Vagina (tissue), 2 donors: ENCODE measurements at regions not wholly inside any gene's neighbourhood (a gene's known extent, or its start where the extent isn't known, plus 50 kb on each side); places are given as distances from the start of the nearest gene placed in this dataset.

Experiments
- DNase-seq, 2 donors: peaks; one replicate each; pipeline ENCODE4 v3.0.0-alpha.2; 2017; ENCODE audit errors: extremely low spot score in 2 of 2
- H3K27ac ChIP-seq: fragments of 200-600 bp; sonication (generic); one replicate; pipeline ENCODE4 v1.5.1; 2019
- H3K27me3 ChIP-seq: fragments of 200-600 bp; sonication (generic); one replicate; pipeline ENCODE4 v1.5.1; 2019
- H3K36me3 ChIP-seq, 2 donors: fragments of 200-600 bp; sonication (generic); one replicate each; pipeline ENCODE4 v1.5.1; 2017 to 2019
- H3K4me1 ChIP-seq: fragments of 200-600 bp; sonication (generic); one replicate; pipeline ENCODE4 v1.5.1; 2019
- H3K4me3 ChIP-seq, 2 donors: fragments of 200-600 bp; sonication (generic); 1 replicate in 1 of 2; 2 replicates in 1 of 2; pipeline ENCODE4 v1.5.1; 2016 to 2019
- H3K9me3 ChIP-seq: fragments of 200-600 bp; sonication (generic); one replicate; pipeline ENCODE4 v1.5.1; 2019
- POLR2A ChIP-seq, 2 donors: fragments of 450-650 bp; IDR thresholded peaks; one replicate each; pipeline ENCODE4 v1.6.1; 2017; ENCODE audit warnings: antibody characterized with exemption in 2 of 2, mild to moderate bottlenecking in 2 of 2, moderate library complexity in 2 of 2
- POLR2AphosphoS5 ChIP-seq, 2 donors: sonication (generic); formaldehyde crosslinking; IDR thresholded peaks; one replicate each; pipeline ENCODE4 v1.9.0; 2017; ENCODE audit warnings: antibody characterized with exemption in 2 of 2, mild to moderate bottlenecking in 2 of 2, low read depth in 1 of 2; ENCODE audit not compliant: insufficient read depth in 1 of 2
- intact Hi-C: fragments of 100-400 bp; cut with DNase I; formaldehyde crosslinking; loops from one replicate; pipeline ENCODE4 v1.15.1; 2023
- TF ChIP-seq, protein P1 (sequence below), 3 experiments: fragments of 450-650 bp in 2 of 3; fragments of 200-600 bp in 1 of 3; sonication (generic) in 1 of 3; IDR thresholded peaks; one replicate each; pipeline ENCODE4 v1.5.1; 2017 to 2019; ENCODE audit warnings: antibody characterized with exemption in 3 of 3, mild to moderate bottlenecking in 2 of 3, moderate library complexity in 2 of 3

DNA sequence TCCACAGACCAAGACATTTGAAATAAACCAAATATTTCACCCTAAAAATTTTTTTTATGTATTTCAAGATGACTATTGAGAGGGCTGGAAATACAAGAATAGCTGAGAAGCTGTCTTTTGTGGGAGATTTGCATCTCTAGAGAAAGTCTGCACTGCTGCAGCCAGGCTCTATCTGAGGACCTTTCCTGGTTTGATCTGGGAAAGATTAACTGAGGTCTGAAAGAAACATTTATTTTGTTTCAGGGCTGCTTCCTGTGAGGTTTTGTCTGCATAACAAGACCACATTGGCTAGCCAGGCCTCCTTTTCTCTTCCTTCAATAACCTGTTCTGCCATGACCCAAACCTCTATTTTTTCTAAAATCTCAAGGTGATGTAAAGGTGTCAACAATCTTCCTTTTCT, 117.5 kb upstream of the ARHGEF26 start:
- TF ChIP-seq POLR2A (IDR thresholded peaks at IDR 0.05) = no peak
- TF ChIP-seq, protein P1, sequence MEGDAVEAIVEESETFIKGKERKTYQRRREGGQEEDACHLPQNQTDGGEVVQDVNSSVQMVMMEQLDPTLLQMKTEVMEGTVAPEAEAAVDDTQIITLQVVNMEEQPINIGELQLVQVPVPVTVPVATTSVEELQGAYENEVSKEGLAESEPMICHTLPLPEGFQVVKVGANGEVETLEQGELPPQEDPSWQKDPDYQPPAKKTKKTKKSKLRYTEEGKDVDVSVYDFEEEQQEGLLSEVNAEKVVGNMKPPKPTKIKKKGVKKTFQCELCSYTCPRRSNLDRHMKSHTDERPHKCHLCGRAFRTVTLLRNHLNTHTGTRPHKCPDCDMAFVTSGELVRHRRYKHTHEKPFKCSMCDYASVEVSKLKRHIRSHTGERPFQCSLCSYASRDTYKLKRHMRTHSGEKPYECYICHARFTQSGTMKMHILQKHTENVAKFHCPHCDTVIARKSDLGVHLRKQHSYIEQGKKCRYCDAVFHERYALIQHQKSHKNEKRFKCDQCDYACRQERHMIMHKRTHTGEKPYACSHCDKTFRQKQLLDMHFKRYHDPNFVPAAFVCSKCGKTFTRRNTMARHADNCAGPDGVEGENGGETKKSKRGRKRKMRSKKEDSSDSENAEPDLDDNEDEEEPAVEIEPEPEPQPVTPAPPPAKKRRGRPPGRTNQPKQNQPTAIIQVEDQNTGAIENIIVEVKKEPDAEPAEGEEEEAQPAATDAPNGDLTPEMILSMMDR (IDR thresholded peaks at IDR 0.05) = no peak
- no peak for TF ChIP-seq POLR2AphosphoS5 (IDR thresholded peaks at IDR 0.05; ENCODE audit: insufficient read depth in 1 of 2, low read depth in 1 of 2)
- H3K4me3 ChIP-seq = no peak overlapping the region
- no peaks in the 10 kb centered on the region for H3K27me3 ChIP-seq
- H3K27ac ChIP-seq = no peak overlapping the region
- H3K36me3 ChIP-seq = no peaks in the 10 kb centered on the region
- no peak for DNase-seq
- H3K9me3 ChIP-seq = no peaks in the 10 kb centered on the region
- intact Hi-C loops = loop anchor here (5.0 kb wide), 1 partner anchor 1144 kb away; no protein-coding TSS in a partner anchor
- H3K4me1 ChIP-seq = no peaks in the 10 kb centered on the region

DNA sequence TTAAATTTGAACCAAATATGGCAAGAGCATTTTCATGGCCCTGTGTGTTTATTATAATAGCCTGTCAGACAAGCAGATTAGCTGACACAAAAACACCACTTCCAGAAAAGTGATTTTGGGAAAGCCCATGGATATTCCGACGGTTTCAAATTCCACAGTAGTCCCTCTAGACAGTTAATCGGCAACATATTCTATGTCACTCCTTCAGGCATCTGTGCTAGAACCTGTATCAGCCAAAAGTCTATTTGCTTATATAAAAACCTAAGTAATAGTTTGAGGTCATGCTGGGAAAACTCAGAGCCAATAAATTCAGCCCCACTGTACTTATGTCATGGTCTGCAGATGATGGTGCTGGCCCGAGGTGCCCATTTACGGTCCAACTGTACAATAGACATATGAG, 110.2 kb upstream of the ARHGEF26 start:
- H3K9me3 ChIP-seq = no peaks in the 10 kb centered on the region
- H3K27me3 ChIP-seq = no peaks in the 10 kb centered on the region
- TF ChIP-seq POLR2AphosphoS5 (IDR thresholded peaks at IDR 0.05; ENCODE audit: insufficient read depth in 1 of 2, low read depth in 1 of 2) (no peak), POLR2A (IDR thresholded peaks at IDR 0.05) (no peak)
- TF ChIP-seq, protein P1 (IDR thresholded peaks at IDR 0.05) = no peak
- intact Hi-C loops = no loop called here
- H3K27ac ChIP-seq = no peak overlapping the region
- H3K4me1 ChIP-seq = no peaks in the 10 kb centered on the region
- no peaks in the 10 kb centered on the region for H3K36me3 ChIP-seq
- no peak for DNase-seq
- H3K4me3 ChIP-seq = no peak overlapping the region

DNA sequence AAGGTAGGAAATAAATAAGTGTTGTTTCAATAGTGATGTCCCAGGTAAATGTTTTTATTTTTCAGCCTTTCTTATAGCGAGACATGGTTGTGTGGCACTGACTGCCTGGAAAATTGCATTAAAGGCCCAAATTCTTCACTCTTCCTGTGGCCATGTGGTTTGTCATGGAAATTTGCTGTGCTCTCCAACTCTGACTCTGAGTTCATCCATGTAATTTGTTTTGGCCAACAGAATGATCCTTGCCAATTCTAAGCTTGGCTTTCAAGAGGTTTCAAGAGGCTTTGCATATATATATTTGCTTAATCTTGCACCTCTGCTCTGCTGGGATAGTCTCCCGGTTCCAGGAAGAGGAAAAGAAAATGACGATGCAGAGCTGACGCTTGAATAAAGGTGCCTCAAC, 107.5 kb upstream of the ARHGEF26 start:
- no peak for DNase-seq
- TF ChIP-seq POLR2A (IDR thresholded peaks at IDR 0.05) (no peak), POLR2AphosphoS5 (IDR thresholded peaks at IDR 0.05; ENCODE audit: insufficient read depth in 1 of 2, low read depth in 1 of 2) (no peak)
- TF ChIP-seq, protein P1 (IDR thresholded peaks at IDR 0.05) = no peak
- Histone ChIP-seq H3K4me3 (no peak overlapping the region), H3K36me3 (no peaks in the 10 kb centered on the region), H3K27ac (no peak overlapping the region), H3K27me3 (no peaks in the 10 kb centered on the region), H3K9me3 (no peaks in the 10 kb centered on the region), H3K4me1 (no peaks in the 10 kb centered on the region)
- intact Hi-C loops = no loop called here

DNA sequence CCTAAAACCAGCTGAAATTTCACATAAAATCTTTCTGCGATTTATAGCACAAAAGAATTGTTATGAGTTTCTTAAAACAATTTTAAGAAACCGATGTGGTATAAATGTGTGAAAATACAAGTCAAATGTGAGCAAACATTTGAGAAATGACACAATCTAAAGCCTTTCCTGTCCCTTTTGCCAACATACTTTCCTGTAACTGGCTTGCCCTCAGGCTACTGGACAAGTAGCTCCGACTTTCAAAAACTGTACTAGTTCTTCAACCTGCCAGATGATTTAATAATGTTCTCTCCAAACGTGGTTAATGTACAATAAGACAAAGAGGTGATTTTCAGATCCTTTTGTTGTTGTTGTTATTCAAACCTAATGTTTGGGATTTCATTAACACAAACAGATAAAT, 105.9 kb upstream of the ARHGEF26 start:
- no peak overlapping the region for H3K27ac ChIP-seq
- no peaks in the 10 kb centered on the region for H3K36me3 ChIP-seq
- H3K27me3 ChIP-seq = no peaks in the 10 kb centered on the region
- no peak for TF ChIP-seq POLR2AphosphoS5 (IDR thresholded peaks at IDR 0.05; ENCODE audit: insufficient read depth in 1 of 2, low read depth in 1 of 2)
- TF ChIP-seq POLR2A (IDR thresholded peaks at IDR 0.05) = no peak
- TF ChIP-seq, protein P1 (IDR thresholded peaks at IDR 0.05) = no peak
- no peak overlapping the region for H3K4me3 ChIP-seq
- no peaks in the 10 kb centered on the region for H3K9me3 ChIP-seq
- H3K4me1 ChIP-seq = no peaks in the 10 kb centered on the region
- no peak for DNase-seq
- intact Hi-C loops = no loop called here

DNA sequence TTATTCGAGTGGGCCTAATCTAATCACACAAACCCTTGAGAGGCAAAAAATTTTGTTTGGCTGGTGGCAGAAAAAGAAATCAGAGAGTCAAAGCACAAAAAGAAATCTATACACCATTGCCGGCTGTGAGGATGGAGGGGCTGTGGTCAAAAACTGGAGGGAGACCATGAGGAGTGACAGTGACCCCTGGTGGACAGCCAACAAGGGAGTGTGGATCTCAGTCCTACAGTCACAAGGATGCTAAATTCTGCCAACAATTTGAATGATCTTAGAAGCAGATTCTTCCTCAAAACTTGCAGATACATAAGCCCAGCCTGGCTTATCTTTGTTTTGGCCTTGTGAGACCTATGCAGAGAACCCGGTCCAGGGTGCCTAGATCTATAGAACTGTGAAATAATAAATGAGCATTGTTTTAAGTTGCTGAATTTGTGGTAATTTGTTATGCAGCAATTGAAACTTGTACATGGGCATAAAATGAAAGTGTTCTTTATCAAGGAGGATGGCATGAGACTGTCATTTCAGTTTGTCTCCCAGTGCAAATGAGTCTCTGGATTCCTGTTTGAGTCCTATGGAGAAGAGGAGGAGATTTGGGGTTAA, 103.0 kb upstream of the ARHGEF26 start:
- Histone ChIP-seq H3K36me3 (no peaks in the 10 kb centered on the region), H3K27ac (no peak overlapping the region), H3K27me3 (no peaks in the 10 kb centered on the region), H3K4me1 (no peaks in the 10 kb centered on the region), H3K9me3 (no peaks in the 10 kb centered on the region), H3K4me3 (no peak overlapping the region)
- TF ChIP-seq POLR2AphosphoS5 (IDR thresholded peaks at IDR 0.05; ENCODE audit: insufficient read depth in 1 of 2, low read depth in 1 of 2) (no peak), POLR2A (IDR thresholded peaks at IDR 0.05) (no peak)
- TF ChIP-seq, protein P1 (IDR thresholded peaks at IDR 0.05) = no peak
- DNase-seq = no peak
- intact Hi-C loops = no loop called here
